Activated naive CD8-positive, alpha-beta T cell treated with anti-CD3 and anti-CD28 coated beads, Interleukin-2, amount 10 ng/mL, durations not matched to agents 7 days and 5 days (primary cell): ENCODE measurements at regions not wholly inside any gene's neighbourhood (a gene's known extent, or its start where the extent isn't known, plus 50 kb on each side); places are given as distances from the start of the nearest gene placed in this dataset.

Source experiments
- ATAC-seq: fragments of 150-1000 bp; cut with Tn5 transposase; one replicate; pipeline ENCODE4 v1.10.0; 2021; ENCODE audit warnings: low read depth, moderate library complexity
- POLR2A ChIA-PET: fragments of 350-600 bp; sonication (Branson Sonifier 250); formaldehyde crosslinking; loops from one replicate; lab custom pipeline; 2021; ENCODE audit warnings: antibody characterized with exemption; lab: Charles Lee
- DNase-seq: peaks from one replicate; pipeline ENCODE4 v3.0.0; 2021
- H3K27ac Mint-ChIP-seq: one replicate; pipeline ENCODE4 v1.8.0; 2022; ENCODE audit warnings: mild to moderate bottlenecking, mixed read lengths
- H3K27me3 Mint-ChIP-seq: one replicate; pipeline ENCODE4 v1.8.0; 2022; ENCODE audit warnings: mild to moderate bottlenecking, moderate library complexity, mixed read lengths
- H3K36me3 Mint-ChIP-seq: one replicate; pipeline ENCODE4 v1.8.0; 2021; ENCODE audit warnings: mild to moderate bottlenecking, mixed read lengths
- H3K4me1 Mint-ChIP-seq: one replicate; pipeline ENCODE4 v1.8.0; 2021; ENCODE audit warnings: mixed read lengths
- H3K4me3 Mint-ChIP-seq: one replicate; pipeline ENCODE4 v1.8.0; 2022; ENCODE audit warnings: mild to moderate bottlenecking, moderate library complexity, mixed read lengths
- H3K9me3 Mint-ChIP-seq: one replicate; pipeline ENCODE4 v1.8.0; 2021; ENCODE audit warnings: mixed read lengths

DNA sequence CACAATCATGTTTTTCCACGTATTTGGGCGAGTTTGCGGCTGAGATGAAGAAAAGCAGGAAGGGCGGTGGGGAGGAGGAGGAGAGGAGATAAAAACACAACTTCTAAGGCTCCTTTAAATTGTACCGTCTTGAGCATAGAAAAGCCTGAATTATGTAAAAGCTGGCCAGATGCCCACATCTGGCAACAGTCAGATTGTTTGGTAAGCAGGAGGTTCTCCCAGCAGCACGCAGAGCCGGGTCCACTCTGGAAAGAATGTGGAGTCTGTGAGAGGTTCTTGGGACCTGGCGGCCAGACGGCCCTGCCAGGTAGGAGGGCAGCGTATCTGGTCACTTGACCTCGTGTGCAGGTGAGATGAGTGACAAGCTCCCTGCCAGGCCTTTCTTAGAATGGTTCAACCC lies 215.3 kb upstream of the APCDD1 start:
- DNase-seq, result no peak
- Mint-ChIP-seq H3K27ac (no peak overlapping the region), H3K9me3 (no peaks in the 10 kb centered on the region), H3K4me3 (no peak overlapping the region), H3K36me3 (no peaks in the 10 kb centered on the region), H3K27me3 (no peaks in the 10 kb centered on the region), H3K4me1 (no peaks in the 10 kb centered on the region)
- ATAC-seq, result no peak
- POLR2A ChIA-PET, result no interaction called here

GRCh38 chr18:10239991-10240634 lies 214.3 kb upstream of the APCDD1 start:
- Mint-ChIP-seq H3K4me3 (no peak overlapping the region), H3K27me3 (no peaks in the 10 kb centered on the region), H3K36me3 (no peaks in the 10 kb centered on the region), H3K4me1 (no peaks in the 10 kb centered on the region), H3K27ac (no peak overlapping the region), H3K9me3 (no peaks in the 10 kb centered on the region)
- no peak for DNase-seq
- POLR2A ChIA-PET, result no interaction called here
- no peak for ATAC-seq

- Mint-ChIP-seq H3K27me3 (no peaks in the 10 kb centered on the region), H3K4me1 (no peaks in the 10 kb centered on the region), H3K27ac (no peak overlapping the region), H3K4me3 (no peak overlapping the region), H3K9me3 (no peaks in the 10 kb centered on the region), H3K36me3 (no peaks in the 10 kb centered on the region)
- ATAC-seq (no peak), DNase-seq (no peak)
- POLR2A ChIA-PET, result no interaction called here
Observed at GRCh38 chr18:10240973-10241372, 213.5 kb upstream of the APCDD1 start.

DNA sequence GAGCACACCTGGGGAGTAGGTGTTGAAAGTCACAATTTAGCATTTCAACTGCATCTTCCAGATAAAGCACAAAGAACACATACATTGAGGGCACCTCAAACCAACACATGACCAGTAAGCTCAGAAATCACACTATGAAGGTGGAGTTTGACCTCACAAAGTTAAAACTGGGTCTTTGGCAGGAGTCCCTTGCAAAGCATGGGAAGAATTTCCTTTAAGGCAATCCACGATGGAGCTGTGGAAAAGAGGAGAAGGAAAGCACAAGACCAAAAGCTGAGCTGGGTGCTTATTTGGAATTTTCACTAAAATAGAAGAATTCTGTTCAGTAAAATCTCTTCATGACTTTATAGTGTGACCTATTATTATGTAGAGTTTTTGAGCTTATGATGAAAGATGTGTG lies 212.9 kb upstream of the APCDD1 start:
- POLR2A ChIA-PET, result no interaction called here
- no peaks in the 10 kb centered on the region for H3K36me3 Mint-ChIP-seq
- H3K4me1 Mint-ChIP-seq, result no peaks in the 10 kb centered on the region
- DNase-seq (no peak), ATAC-seq (no peak)
- H3K27ac Mint-ChIP-seq, result no peak overlapping the region
- no peaks in the 10 kb centered on the region for H3K27me3 Mint-ChIP-seq
- no peaks in the 10 kb centered on the region for H3K9me3 Mint-ChIP-seq
- H3K4me3 Mint-ChIP-seq, result no peak overlapping the region

DNA sequence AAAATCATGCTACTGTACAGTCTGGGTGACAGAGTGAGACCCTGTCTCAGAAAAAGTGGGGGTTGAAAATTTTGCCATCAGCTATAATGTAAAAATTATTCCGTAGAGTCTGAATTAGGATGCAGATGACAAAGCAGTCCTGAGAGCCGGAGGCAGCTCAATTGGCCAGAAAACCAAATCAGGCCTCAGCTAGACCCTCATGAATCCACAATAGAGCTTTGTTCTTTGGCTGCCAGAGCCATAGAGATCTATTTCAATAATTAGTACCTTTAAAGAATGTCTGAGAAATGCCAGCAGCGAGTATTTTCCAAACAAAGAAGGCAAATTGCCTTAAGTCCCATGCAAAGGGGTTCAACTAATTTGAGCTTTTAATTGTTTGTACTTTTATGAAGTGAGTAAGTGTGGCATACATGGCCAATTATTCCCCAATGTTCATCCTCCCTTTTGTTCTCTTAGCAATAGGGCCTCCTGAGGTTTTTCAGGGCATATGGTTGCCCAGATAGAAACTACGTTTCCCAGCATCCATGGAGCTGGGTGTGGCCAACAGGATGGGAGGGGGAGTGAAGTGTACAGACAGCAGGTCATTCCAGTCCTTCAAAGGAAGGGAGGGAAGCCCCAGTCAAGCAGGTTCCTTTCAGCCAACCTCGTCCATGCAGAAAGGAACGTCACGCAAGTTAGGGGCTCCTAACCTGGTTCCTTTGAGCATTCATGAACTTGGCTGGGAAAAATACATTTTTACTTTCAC lies 211.3 kb upstream of the APCDD1 start:
- H3K27me3 Mint-ChIP-seq, result no peaks in the 10 kb centered on the region
- POLR2A ChIA-PET, result no interaction called here
- no peak overlapping the region for H3K4me3 Mint-ChIP-seq
- ATAC-seq (no peak), DNase-seq (no peak)
- no peak overlapping the region for H3K27ac Mint-ChIP-seq
- no peaks in the 10 kb centered on the region for H3K36me3 Mint-ChIP-seq
- no peaks in the 10 kb centered on the region for H3K9me3 Mint-ChIP-seq
- no peaks in the 10 kb centered on the region for H3K4me1 Mint-ChIP-seq

DNA sequence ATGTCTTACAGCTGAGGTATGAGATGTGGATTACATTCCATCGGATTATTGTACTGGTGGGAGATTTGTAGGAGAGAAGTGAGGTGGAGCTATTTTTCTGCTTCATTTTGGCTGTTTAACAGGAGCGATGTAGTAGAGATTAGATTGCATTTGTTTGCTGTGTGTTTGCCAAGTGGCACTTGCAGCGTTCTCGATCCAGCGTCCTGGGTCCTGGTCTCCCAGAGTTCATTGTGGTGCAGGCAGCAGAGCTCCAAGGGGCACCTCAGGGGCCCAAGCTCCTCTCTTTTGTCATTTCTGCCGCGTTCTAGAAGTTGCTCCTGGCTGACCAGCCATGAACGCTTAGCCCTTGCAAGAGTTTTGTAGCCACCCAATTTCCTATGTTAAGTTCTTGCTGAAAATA lies 210.1 kb upstream of the APCDD1 start:
- POLR2A ChIA-PET, result no interaction called here
- H3K4me1 Mint-ChIP-seq, result no peaks in the 10 kb centered on the region
- no peaks in the 10 kb centered on the region for H3K27me3 Mint-ChIP-seq
- DNase-seq (no peak), ATAC-seq (no peak)
- no peak overlapping the region for H3K4me3 Mint-ChIP-seq
- no peak overlapping the region for H3K27ac Mint-ChIP-seq
- no peaks in the 10 kb centered on the region for H3K36me3 Mint-ChIP-seq
- no peaks in the 10 kb centered on the region for H3K9me3 Mint-ChIP-seq

DNA sequence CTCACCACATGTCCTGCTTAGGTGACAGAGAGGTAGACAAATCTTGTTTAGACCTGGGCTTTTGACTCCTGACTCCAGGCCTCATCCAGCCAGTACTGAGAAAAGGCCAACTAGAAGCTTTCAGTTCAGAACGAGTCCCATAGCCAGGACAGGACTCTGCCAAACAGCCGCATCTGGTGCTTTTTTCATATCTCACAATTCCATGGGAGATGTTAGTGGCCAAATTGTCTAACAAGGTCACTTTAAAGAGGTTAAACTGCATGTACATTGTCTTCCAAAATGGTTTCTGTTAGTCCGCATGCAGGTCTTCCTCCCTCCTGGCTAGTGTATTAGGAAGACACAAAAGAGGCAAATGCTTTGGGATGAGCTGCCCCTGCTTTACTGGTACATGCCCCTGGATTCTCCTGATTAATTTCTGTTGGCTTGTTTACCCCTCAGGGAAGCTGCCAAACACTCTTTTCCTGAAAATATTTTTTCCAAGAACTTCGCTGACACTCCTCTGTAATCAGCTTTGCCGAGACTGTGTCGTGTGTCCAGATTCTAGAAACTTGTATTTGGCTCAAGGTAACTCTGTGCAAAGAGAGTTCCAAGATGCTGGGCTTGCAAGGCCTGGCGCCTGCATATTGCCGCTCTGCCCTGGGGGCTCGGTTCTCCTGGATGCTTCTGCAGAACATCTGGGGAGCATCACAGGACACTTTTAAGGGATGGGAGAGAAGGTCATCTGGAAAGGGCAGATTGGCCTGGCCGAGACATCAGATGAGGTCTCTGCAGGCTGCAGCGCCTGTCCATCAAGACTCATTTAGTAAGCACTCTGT lies 209.2 kb upstream of the APCDD1 start:
- H3K4me1 Mint-ChIP-seq, result no peaks in the 10 kb centered on the region
- DNase-seq, result no peak
- POLR2A ChIA-PET, result no interaction called here
- no peak overlapping the region for H3K4me3 Mint-ChIP-seq
- H3K36me3 Mint-ChIP-seq, result no peaks in the 10 kb centered on the region
- H3K27me3 Mint-ChIP-seq, result no peaks in the 10 kb centered on the region
- H3K9me3 Mint-ChIP-seq, result no peaks in the 10 kb centered on the region
- H3K27ac Mint-ChIP-seq, result no peak overlapping the region
- ATAC-seq, result no peak

DNA sequence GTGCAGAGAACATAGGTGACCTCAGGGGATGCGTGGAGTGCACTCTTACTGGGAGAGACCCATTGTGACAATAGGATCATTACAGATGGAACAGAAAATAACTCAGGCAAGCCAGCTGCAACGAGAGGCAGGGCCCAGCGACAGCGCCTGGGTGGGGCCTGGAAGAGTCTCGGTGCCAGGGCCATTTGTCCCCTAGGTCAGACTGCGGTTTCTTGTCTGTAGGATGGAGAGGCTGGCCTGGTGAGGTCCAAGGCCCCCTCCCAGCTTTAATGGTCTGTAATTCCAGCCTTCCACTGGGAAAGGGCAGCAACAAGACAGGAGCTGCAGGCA lies 208.6 kb upstream of the APCDD1 start:
- DNase-seq (no peak), ATAC-seq (no peak)
- Mint-ChIP-seq H3K27me3 (no peaks in the 10 kb centered on the region), H3K4me1 (no peaks in the 10 kb centered on the region), H3K36me3 (no peaks in the 10 kb centered on the region), H3K9me3 (no peaks in the 10 kb centered on the region), H3K4me3 (no peak overlapping the region), H3K27ac (no peak overlapping the region)
- POLR2A ChIA-PET, result no interaction called here

- Mint-ChIP-seq H3K27ac (no peak overlapping the region), H3K27me3 (no peaks in the 10 kb centered on the region), H3K9me3 (no peaks in the 10 kb centered on the region), H3K4me1 (no peaks in the 10 kb centered on the region), H3K4me3 (no peak overlapping the region), H3K36me3 (no peaks in the 10 kb centered on the region)
- no peak for ATAC-seq
- no peak for DNase-seq
- POLR2A ChIA-PET, result no interaction called here
Observed at GRCh38 chr18:10247021-10247741, 207.3 kb upstream of the APCDD1 start.

GRCh38 chr18:10247742-10248082 lies 206.7 kb upstream of the APCDD1 start:
- Mint-ChIP-seq H3K4me1 (no peaks in the 10 kb centered on the region), H3K4me3 (no peak overlapping the region), H3K27ac (no peak overlapping the region), H3K36me3 (no peaks in the 10 kb centered on the region), H3K9me3 (no peaks in the 10 kb centered on the region), H3K27me3 (no peaks in the 10 kb centered on the region)
- POLR2A ChIA-PET, result no interaction called here
- DNase-seq (no peak), ATAC-seq (no peak)

- H3K9me3 Mint-ChIP-seq, result peaks cover 3% of the 10 kb centered on the region
- no peak overlapping the region for H3K27ac Mint-ChIP-seq
- no peaks in the 10 kb centered on the region for H3K36me3 Mint-ChIP-seq
- peaks cover 2% of the 10 kb centered on the region for H3K27me3 Mint-ChIP-seq
- no peak for DNase-seq
- H3K4me3 Mint-ChIP-seq, result no peak overlapping the region
- POLR2A ChIA-PET, result no interaction called here
- no peaks in the 10 kb centered on the region for H3K4me1 Mint-ChIP-seq
- ATAC-seq, result no peak
Observed at GRCh38 chr18:10248738-10249137, 205.7 kb upstream of the APCDD1 start.

GRCh38 chr18:10249270-10249669 lies 205.2 kb upstream of the APCDD1 start:
- Mint-ChIP-seq H3K9me3 (peaks cover 3% of the 10 kb centered on the region), H3K27me3 (peaks cover 4% of the 10 kb centered on the region), H3K27ac (no peak overlapping the region), H3K36me3 (no peaks in the 10 kb centered on the region), H3K4me3 (no peak overlapping the region), H3K4me1 (no peaks in the 10 kb centered on the region)
- ATAC-seq (no peak), DNase-seq (no peak)
- POLR2A ChIA-PET, result no interaction called here

DNA sequence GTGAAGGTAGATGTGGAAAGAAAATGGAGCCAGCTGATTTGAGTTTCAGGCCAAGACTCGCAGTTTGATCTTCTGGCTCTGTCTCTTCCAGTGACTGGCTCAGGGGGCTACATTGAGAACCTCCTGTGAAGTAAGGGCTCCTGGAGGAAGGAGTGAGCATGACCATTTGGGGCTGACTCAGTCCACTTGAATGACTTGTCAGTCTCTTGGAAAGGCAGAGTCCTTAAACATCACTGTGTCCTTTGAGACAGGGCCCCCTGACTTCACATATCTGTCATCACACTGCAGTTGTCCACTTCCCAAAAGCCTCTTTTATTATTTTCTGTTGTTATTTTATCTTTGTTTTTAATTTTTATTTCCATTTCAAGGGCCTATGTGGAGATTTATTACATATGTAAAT lies 204.6 kb upstream of the APCDD1 start:
- Mint-ChIP-seq H3K27ac (no peak overlapping the region), H3K27me3 (peaks cover 4% of the 10 kb centered on the region), H3K4me1 (no peaks in the 10 kb centered on the region), H3K36me3 (no peaks in the 10 kb centered on the region), H3K9me3 (peaks cover 3% of the 10 kb centered on the region), H3K4me3 (no peak overlapping the region)
- ATAC-seq, result no peak
- DNase-seq, result no peak
- POLR2A ChIA-PET, result no interaction called here
